Activated CD4-positive, alpha-beta T cell treated with anti-CD3 and anti-CD28 coated beads, Interleukin-2, amount 50 U/mL, for 16 hours (primary cell): ENCODE measurements at regions not wholly inside any gene's neighbourhood (a gene's known extent, or its start where the extent isn't known, plus 50 kb on each side); places are given as distances from the start of the nearest gene placed in this dataset.
A peak's percentile ranks its signal among the peaks of the same experiment; 100 is the strongest.
"Not testable (repeated sequence)": the region's sequence is repeated elsewhere in the genome, so short reads cannot be mapped to it uniquely, and the experiment has no call there.

ENCODE experiments used
- DNase-seq: peaks from one replicate; pipeline ENCODE4 v3.0.0-alpha.2; 2020

GRCh38 chr4:152051332-152051731 is 290.5 kb upstream of the GATB start:
- not testable (repeated sequence) for DNase-seq

GRCh38 chr4:152050106-152050505 is 289.3 kb upstream of the GATB start:
- DNase-seq = no peak

GRCh38 chr4:152047451-152047850 is 286.6 kb upstream of the GATB start:
- no peak for DNase-seq

GRCh38 chr4:152045807-152046571 is 285.2 kb upstream of the GATB start:
- no peak for DNase-seq

- no peak for DNase-seq
These were observed 284.6 kb upstream of the GATB start for GRCh38 chr4:152045449-152045806.

GRCh38 chr4:152044331-152045036 is 283.7 kb upstream of the GATB start:
- DNase-seq = no peak

- DNase-seq = no peak
These were observed 280.5 kb upstream of the GATB start for GRCh38 chr4:152041295-152041694.

GRCh38 chr4:152039691-152040090 is 278.9 kb upstream of the GATB start:
- no peak for DNase-seq

- DNase-seq = no peak
These were observed 278.2 kb upstream of the GATB start for GRCh38 chr4:152039023-152039481.

- DNase-seq = no peak
These were observed 277.4 kb upstream of the GATB start for GRCh38 chr4:152038238-152038637.

GRCh38 chr4:152037435-152037834 is 276.6 kb upstream of the GATB start:
- no peak for DNase-seq

- no peak for DNase-seq
These were observed 272.8 kb upstream of the GATB start for GRCh38 chr4:152033621-152034020.

GRCh38 chr4:152032722-152033131 is 271.9 kb upstream of the GATB start:
- DNase-seq = no peak

- DNase-seq = no peak
These were observed 268.8 kb upstream of the GATB start for GRCh38 chr4:152029631-152030030.

GRCh38 chr4:152028131-152028530 is 267.3 kb upstream of the GATB start:
- DNase-seq = no peak

GRCh38 chr4:152024881-152025280 is 264.1 kb upstream of the GATB start:
- DNase-seq = no peak

- no peak for DNase-seq
These were observed 262.9 kb upstream of the GATB start for GRCh38 chr4:152023674-152024073.

GRCh38 chr4:152022543-152022942 is 261.7 kb upstream of the GATB start:
- no peak for DNase-seq

- DNase-seq = no peak
These were observed 261.1 kb upstream of the GATB start for GRCh38 chr4:152021788-152022438.

GRCh38 chr4:152020073-152020472 is 259.3 kb upstream of the GATB start:
- DNase-seq = no peak

GRCh38 chr4:152016303-152016620 is 255.5 kb upstream of the GATB start:
- DNase-seq = no peak

- DNase-seq = no peak
These were observed 254.9 kb upstream of the GATB start for GRCh38 chr4:152015597-152016302.

GRCh38 chr4:152014280-152014679 is 253.5 kb upstream of the GATB start:
- DNase-seq = peak; percentile 12
